ENCODE measurements at regions not wholly inside any gene's neighbourhood (a gene's known extent, or its start where the extent isn't known, plus 50 kb on each side); places are given as distances from the start of the nearest gene placed in this dataset.

- Histone ChIP-seq H3K36me3 (replicated peaks; ENCODE audit: insufficient read depth, low read length) (no peaks in the 10 kb centered on the region), H3K9me2 (replicated peaks; ENCODE audit: insufficient read depth, low read length) (no peaks in the 10 kb centered on the region), H3K9ac (ENCODE audit: low read length) (no peak overlapping the region), H3K9me3 (replicated peaks; ENCODE audit: insufficient read depth, low read length) (no peaks in the 10 kb centered on the region), H4K20me1 (ENCODE audit: insufficient read depth, low read length) (no peaks in the 10 kb centered on the region), H3K4me1 (ENCODE audit: low read length) (no peaks in the 10 kb centered on the region), H3K4me3 (ENCODE audit: low read length) (no peak overlapping the region), H3K27ac (ENCODE audit: low read length) (no peak overlapping the region), H3F3A (ENCODE audit: insufficient read depth, low read length) (no peaks in the 10 kb centered on the region), H3K27me3 (replicated peaks; ENCODE audit: insufficient read depth, low read length) (no peaks in the 10 kb centered on the region), H3K79me2 (ENCODE audit: low read length) (no peaks in the 10 kb centered on the region), H3K4me2 (ENCODE audit: low read depth, low read length) (no peak overlapping the region), H2AFZ (ENCODE audit: low read length) (no peak overlapping the region)
- DNase-seq = no peak
- TF ChIP-seq EZH2 (optimal IDR thresholded peaks at IDR 0.05; ENCODE audit: low read depth, low read length) (no peak), EZH2phosphoT487 (IDR thresholded peaks at IDR 0.05; ENCODE audit: low read length) (no peak), CTCF (IDR thresholded peaks at IDR 0.05; ENCODE audit: low read length) (no peak)
Measured at GRCh38 chr5:5638211-5638610, 215.7 kb downstream of the ICE1 start.

- no peak overlapping the region for H3K4me2 ChIP-seq (ENCODE audit: low read depth, low read length)
- no peaks in the 10 kb centered on the region for H4K20me1 ChIP-seq (ENCODE audit: insufficient read depth, low read length)
- no peaks in the 10 kb centered on the region for H3K79me2 ChIP-seq (ENCODE audit: low read length)
- H3K27ac ChIP-seq (ENCODE audit: low read length) = no peak overlapping the region
- H3K4me1 ChIP-seq (ENCODE audit: low read length) = no peaks in the 10 kb centered on the region
- H3K27me3 ChIP-seq (replicated peaks; ENCODE audit: insufficient read depth, low read length) = no peaks in the 10 kb centered on the region
- DNase-seq = no peak
- no peaks in the 10 kb centered on the region for H3F3A ChIP-seq (ENCODE audit: insufficient read depth, low read length)
- TF ChIP-seq CTCF (IDR thresholded peaks at IDR 0.05; ENCODE audit: low read length) (no peak), EZH2 (optimal IDR thresholded peaks at IDR 0.05; ENCODE audit: low read depth, low read length) (no peak), EZH2phosphoT487 (IDR thresholded peaks at IDR 0.05; ENCODE audit: low read length) (no peak)
- H3K36me3 ChIP-seq (replicated peaks; ENCODE audit: insufficient read depth, low read length) = no peaks in the 10 kb centered on the region
- no peaks in the 10 kb centered on the region for H3K9me3 ChIP-seq (replicated peaks; ENCODE audit: insufficient read depth, low read length)
- no peak overlapping the region for H3K4me3 ChIP-seq (ENCODE audit: low read length)
- H2AFZ ChIP-seq (ENCODE audit: low read length) = no peak overlapping the region
- H3K9me2 ChIP-seq (replicated peaks; ENCODE audit: insufficient read depth, low read length) = no peaks in the 10 kb centered on the region
- no peak overlapping the region for H3K9ac ChIP-seq (ENCODE audit: low read length)
Measured at GRCh38 chr5:5637173-5637572, 214.7 kb downstream of the ICE1 start.

GRCh38 chr5:5634817-5635216 lies 212.3 kb downstream of the ICE1 start:
- H4K20me1 ChIP-seq (ENCODE audit: insufficient read depth, low read length) = no peaks in the 10 kb centered on the region
- no peak for DNase-seq
- H3K9me2 ChIP-seq (replicated peaks; ENCODE audit: insufficient read depth, low read length) = no peaks in the 10 kb centered on the region
- no peaks in the 10 kb centered on the region for H3K79me2 ChIP-seq (ENCODE audit: low read length)
- H2AFZ ChIP-seq (ENCODE audit: low read length) = no peak overlapping the region
- TF ChIP-seq EZH2phosphoT487 (IDR thresholded peaks at IDR 0.05; ENCODE audit: low read length) (no peak), EZH2 (optimal IDR thresholded peaks at IDR 0.05; ENCODE audit: low read depth, low read length) (no peak), CTCF (IDR thresholded peaks at IDR 0.05; ENCODE audit: low read length) (no peak)
- no peak overlapping the region for H3K9ac ChIP-seq (ENCODE audit: low read length)
- H3K9me3 ChIP-seq (replicated peaks; ENCODE audit: insufficient read depth, low read length) = no peaks in the 10 kb centered on the region
- no peaks in the 10 kb centered on the region for H3K4me1 ChIP-seq (ENCODE audit: low read length)
- no peaks in the 10 kb centered on the region for H3F3A ChIP-seq (ENCODE audit: insufficient read depth, low read length)
- no peaks in the 10 kb centered on the region for H3K27me3 ChIP-seq (replicated peaks; ENCODE audit: insufficient read depth, low read length)
- H3K4me2 ChIP-seq (ENCODE audit: low read depth, low read length) = no peak overlapping the region
- H3K36me3 ChIP-seq (replicated peaks; ENCODE audit: insufficient read depth, low read length) = no peaks in the 10 kb centered on the region
- H3K4me3 ChIP-seq (ENCODE audit: low read length) = no peak overlapping the region
- H3K27ac ChIP-seq (ENCODE audit: low read length) = no peak overlapping the region

Data from MM.1S (cell line).